ENCODE measurements at regions not wholly inside any gene's neighbourhood (a gene's known extent, or its start where the extent isn't known, plus 50 kb on each side); places are given as distances from the start of the nearest gene placed in this dataset.

- H3K4ac ChIP-seq (ENCODE audit: low read length) = no peak overlapping the region
- H3K4me2 ChIP-seq (ENCODE audit: insufficient read depth, low read length, poor library complexity, severe bottlenecking) = no peak overlapping the region
- no peak overlapping the region for H3K23ac ChIP-seq (ENCODE audit: low read depth, low read length, poor library complexity)
- no peak overlapping the region for H4K8ac ChIP-seq (ENCODE audit: low read depth, low read length)
- H2BK120ac ChIP-seq (ENCODE audit: low read depth, low read length) = no peak overlapping the region
- no peak overlapping the region for H2AFZ ChIP-seq (ENCODE audit: low read length)
- H2BK12ac ChIP-seq (ENCODE audit: low read length) = no peak overlapping the region
- H3K14ac ChIP-seq (ENCODE audit: low read length) = no peak overlapping the region
- no peak overlapping the region for H3K18ac ChIP-seq (ENCODE audit: low read length)
- no peaks in the 10 kb centered on the region for H3K9me3 ChIP-seq (replicated peaks in 1 of 2; ENCODE audit: control insufficient read depth in 2 of 2, insufficient read depth in 1 of 2, low read depth in 1 of 2, low read length in 2 of 2)
- no peaks in the 10 kb centered on the region for H3K27me3 ChIP-seq (ENCODE audit: control insufficient read depth in 3 of 3, insufficient read depth in 3 of 3, low read depth in 1 of 3, low read length in 3 of 3)
- H3K4me3 ChIP-seq (ENCODE audit: low read length in 2 of 2) = no peak overlapping the region
- H3K79me1 ChIP-seq (ENCODE audit: low read depth, low read length) = no peaks in the 10 kb centered on the region
- H2BK5ac ChIP-seq (ENCODE audit: low read length) = no peak overlapping the region
- H3K9ac ChIP-seq (ENCODE audit: low read depth, low read length, poor library complexity) = no peak overlapping the region
- WGBS, 2 donors (ENCODE audit: extremely low coverage in 2 of 2, insufficient read length in 2 of 2, insufficient replicate concordance in 1 of 2) = no CpG with 5 or more reads among the region's 8 CpGs
- no peak for DNase-seq (ENCODE audit: low spot score)
- peaks cover 0 to 12% of the 10 kb centered on the region in 2 donors for H3K4me1 ChIP-seq (ENCODE audit: control insufficient read depth in 2 of 2, insufficient read depth in 1 of 2, low read depth in 1 of 2, low read length in 2 of 2)
- no peak overlapping the region for H4K91ac ChIP-seq (ENCODE audit: low read depth, low read length, poor library complexity)
- H2BK15ac ChIP-seq (ENCODE audit: low read length) = no peak overlapping the region
- no peak overlapping the region for H3K27ac ChIP-seq (replicated peaks; ENCODE audit: low read length)
- H2AK5ac ChIP-seq (ENCODE audit: low read depth, low read length) = no peak overlapping the region
- no peaks in the 10 kb centered on the region for H3K36me3 ChIP-seq (replicated peaks in 1 of 2; ENCODE audit: control insufficient read depth in 2 of 2, insufficient read depth in 2 of 2, low read length in 2 of 2)
Measured at GRCh38 chr9:99411479-99412115, 189.5 kb downstream of the SEC61B start.

- no peak for DNase-seq (ENCODE audit: low spot score)
- Histone ChIP-seq H2BK120ac (ENCODE audit: low read depth, low read length) (no peak overlapping the region), H2BK15ac (ENCODE audit: low read length) (no peak overlapping the region)
Measured at GRCh38 chr9:99412606-99413005, 190.5 kb downstream of the SEC61B start.

GRCh38 chr9:99414321-99414720, 192.2 kb downstream of the SEC61B start:
- no peak overlapping the region for H3K27ac ChIP-seq (replicated peaks; ENCODE audit: low read length)
- no peak overlapping the region for H2BK120ac ChIP-seq (ENCODE audit: low read depth, low read length)
- H4K8ac ChIP-seq (ENCODE audit: low read depth, low read length) = no peak overlapping the region
- no peak overlapping the region for H2BK5ac ChIP-seq (ENCODE audit: low read length)
- H3K14ac ChIP-seq (ENCODE audit: low read length) = no peak overlapping the region
- no peak overlapping the region for H3K4ac ChIP-seq (ENCODE audit: low read length)
- WGBS, 2 donors (ENCODE audit: extremely low coverage in 2 of 2, insufficient read length in 2 of 2, insufficient replicate concordance in 1 of 2) = no CpG with 5 or more reads among the region's 1 CpG
- H2AFZ ChIP-seq (ENCODE audit: low read length) = no peak overlapping the region
- no peak overlapping the region for H2BK15ac ChIP-seq (ENCODE audit: low read length)
- no peak overlapping the region for H3K4me2 ChIP-seq (ENCODE audit: insufficient read depth, low read length, poor library complexity, severe bottlenecking)
- H3K23ac ChIP-seq (ENCODE audit: low read depth, low read length, poor library complexity) = no peak overlapping the region
- H3K9ac ChIP-seq (ENCODE audit: low read depth, low read length, poor library complexity) = no peak overlapping the region
- no peak overlapping the region for H2BK12ac ChIP-seq (ENCODE audit: low read length)
- no peak overlapping the region for H2AK5ac ChIP-seq (ENCODE audit: low read depth, low read length)
- H3K18ac ChIP-seq (ENCODE audit: low read length) = no peak overlapping the region
- no peak for DNase-seq (ENCODE audit: low spot score)
- H3K36me3 ChIP-seq (replicated peaks in 1 of 2; ENCODE audit: control insufficient read depth in 2 of 2, insufficient read depth in 2 of 2, low read length in 2 of 2) = no peaks in the 10 kb centered on the region
- no peak overlapping the region for H4K91ac ChIP-seq (ENCODE audit: low read depth, low read length, poor library complexity)
- peaks cover 0 to 10% of the 10 kb centered on the region in 2 donors for H3K4me1 ChIP-seq (ENCODE audit: control insufficient read depth in 2 of 2, insufficient read depth in 1 of 2, low read depth in 1 of 2, low read length in 2 of 2)
- H3K4me3 ChIP-seq (ENCODE audit: low read length in 2 of 2) = no peak overlapping the region
- no peaks in the 10 kb centered on the region for H3K9me3 ChIP-seq (replicated peaks in 1 of 2; ENCODE audit: control insufficient read depth in 2 of 2, insufficient read depth in 1 of 2, low read depth in 1 of 2, low read length in 2 of 2)
- no peaks in the 10 kb centered on the region for H3K79me1 ChIP-seq (ENCODE audit: low read depth, low read length)
- no peaks in the 10 kb centered on the region for H3K27me3 ChIP-seq (ENCODE audit: control insufficient read depth in 3 of 3, insufficient read depth in 3 of 3, low read depth in 1 of 3, low read length in 3 of 3)

More at GRCh38 chr9:99412606-99413005, 190.5 kb downstream of the SEC61B start:
- no peak overlapping the region for H3K27ac ChIP-seq (replicated peaks; ENCODE audit: low read length)
- no peak overlapping the region for H2BK5ac ChIP-seq (ENCODE audit: low read length)
- no peak overlapping the region for H3K18ac ChIP-seq (ENCODE audit: low read length)
- no peaks in the 10 kb centered on the region for H3K27me3 ChIP-seq (ENCODE audit: control insufficient read depth in 3 of 3, insufficient read depth in 3 of 3, low read depth in 1 of 3, low read length in 3 of 3)
- no peak overlapping the region for H3K4me2 ChIP-seq (ENCODE audit: insufficient read depth, low read length, poor library complexity, severe bottlenecking)
- no peak overlapping the region for H3K4me3 ChIP-seq (ENCODE audit: low read length in 2 of 2)
- no peak overlapping the region for H2AK5ac ChIP-seq (ENCODE audit: low read depth, low read length)
- H3K4ac ChIP-seq (ENCODE audit: low read length) = no peak overlapping the region
- H3K36me3 ChIP-seq (replicated peaks in 1 of 2; ENCODE audit: control insufficient read depth in 2 of 2, insufficient read depth in 2 of 2, low read length in 2 of 2) = no peaks in the 10 kb centered on the region
- no peak overlapping the region for H4K8ac ChIP-seq (ENCODE audit: low read depth, low read length)
- no peak overlapping the region for H2BK12ac ChIP-seq (ENCODE audit: low read length)
- peaks cover 0 to 12% of the 10 kb centered on the region in 2 donors for H3K4me1 ChIP-seq (ENCODE audit: control insufficient read depth in 2 of 2, insufficient read depth in 1 of 2, low read depth in 1 of 2, low read length in 2 of 2)
- H3K23ac ChIP-seq (ENCODE audit: low read depth, low read length, poor library complexity) = no peak overlapping the region
- no peaks in the 10 kb centered on the region for H3K79me1 ChIP-seq (ENCODE audit: low read depth, low read length)
- no peaks in the 10 kb centered on the region for H3K9me3 ChIP-seq (replicated peaks in 1 of 2; ENCODE audit: control insufficient read depth in 2 of 2, insufficient read depth in 1 of 2, low read depth in 1 of 2, low read length in 2 of 2)
- no peak overlapping the region for H2AFZ ChIP-seq (ENCODE audit: low read length)
- no peak overlapping the region for H3K14ac ChIP-seq (ENCODE audit: low read length)
- H3K9ac ChIP-seq (ENCODE audit: low read depth, low read length, poor library complexity) = no peak overlapping the region
- H4K91ac ChIP-seq (ENCODE audit: low read depth, low read length, poor library complexity) = no peak overlapping the region

- Histone ChIP-seq H3K79me1 (ENCODE audit: low read depth, low read length) (no peaks in the 10 kb centered on the region), H4K91ac (ENCODE audit: low read depth, low read length, poor library complexity) (no peak overlapping the region), H2BK120ac (ENCODE audit: low read depth, low read length) (no peak overlapping the region), H2BK12ac (ENCODE audit: low read length) (no peak overlapping the region), H3K27ac (replicated peaks; ENCODE audit: low read length) (no peak overlapping the region), H2AFZ (ENCODE audit: low read length) (no peak overlapping the region), H2BK15ac (ENCODE audit: low read length) (no peak overlapping the region), H2BK5ac (ENCODE audit: low read length) (no peak overlapping the region), H4K8ac (ENCODE audit: low read depth, low read length) (no peak overlapping the region), H2AK5ac (ENCODE audit: low read depth, low read length) (no peak overlapping the region), H3K9ac (ENCODE audit: low read depth, low read length, poor library complexity) (no peak overlapping the region), H3K4me2 (ENCODE audit: insufficient read depth, low read length, poor library complexity, severe bottlenecking) (no peak overlapping the region), H3K4ac (ENCODE audit: low read length) (no peak overlapping the region), H3K4me1 (ENCODE audit: control insufficient read depth in 2 of 2, insufficient read depth in 1 of 2, low read depth in 1 of 2, low read length in 2 of 2) (peaks cover 0 to 6% of the 10 kb centered on the region in 2 donors), H3K23ac (ENCODE audit: low read depth, low read length, poor library complexity) (no peak overlapping the region), H3K9me3 (replicated peaks in 1 of 2; ENCODE audit: control insufficient read depth in 2 of 2, insufficient read depth in 1 of 2, low read depth in 1 of 2, low read length in 2 of 2) (peaks cover 0 to 1% of the 10 kb centered on the region in 2 donors), H3K4me3 (ENCODE audit: low read length in 2 of 2) (no peak overlapping the region), H3K14ac (ENCODE audit: low read length) (no peak overlapping the region), H3K27me3 (ENCODE audit: control insufficient read depth in 3 of 3, insufficient read depth in 3 of 3, low read depth in 1 of 3, low read length in 3 of 3) (no peaks in the 10 kb centered on the region), H3K36me3 (replicated peaks in 1 of 2; ENCODE audit: control insufficient read depth in 2 of 2, insufficient read depth in 2 of 2, low read length in 2 of 2) (no peaks in the 10 kb centered on the region), H3K18ac (ENCODE audit: low read length) (no peak overlapping the region)
- no peak for DNase-seq (ENCODE audit: low spot score)
- WGBS, 2 donors (ENCODE audit: extremely low coverage in 2 of 2, insufficient read length in 2 of 2, insufficient replicate concordance in 1 of 2) = no CpG with 5 or more reads among the region's 4 CpGs
Measured at GRCh38 chr9:99415606-99416005, 193.5 kb downstream of the SEC61B start.

Measured in neuronal stem cell (in vitro differentiated cells).